GM12878 (cell line): ENCODE measurements at regions not wholly inside any gene's neighbourhood (a gene's known extent, or its start where the extent isn't known, plus 50 kb on each side); places are given as distances from the start of the nearest gene placed in this dataset.

Experiments
- ATAC-seq: fragments of 200-7000 bp; cut with Tn5 transposase; 3 replicates; pipeline ENCODE4 v1.9.1; 2020; ENCODE audit warnings: mild to moderate bottlenecking, moderate library complexity
- BruUV-seq: library from RNA; stranded (reverse); fragments of 400-500 nt; replicated peaks from 2 replicates; lab custom pipeline; 2021; lab: Mats Ljungman, UMichigan
- CTCF ChIA-PET: fragments of 300-600 bp; sonication (Branson Sonifier 250); formaldehyde crosslinking; extraction: SDS; loops from one replicate; lab custom pipeline; 2021; ENCODE audit warnings: inconsistent platforms; lab: Yijun Ruan, JAX
- POLR2A ChIA-PET: fragments of 350-600 bp; formaldehyde crosslinking; extraction: SDS; loops from one replicate; lab custom pipeline; 2021; ENCODE audit warnings: inconsistent platforms; lab: Charles Lee
- RAD21 ChIA-PET: fragments of 300-600 bp; sonication (Branson Sonifier 250); formaldehyde crosslinking; loops from one replicate; lab custom pipeline; 2023; ENCODE audit warnings: antibody characterized with exemption; ENCODE audit not compliant: unreplicated experiment; lab: Charles Lee
- SMC1A ChIA-PET: fragments of 300-600 bp; sonication (Branson Sonifier 250); formaldehyde crosslinking; loops from one replicate; lab custom pipeline; 2023; ENCODE audit not compliant: unreplicated experiment, uncharacterized antibody; lab: Charles Lee
- DNase-seq: peaks from one replicate; pipeline ENCODE4 v3.0.0-alpha.2; 2011; ENCODE audit warnings: low read depth, low spot score
- FAIRE-seq: peaks from 3 replicates; lab custom pipeline; 2011; peaks lifted over from hg19 to GRCh38; lab: Jason Lieb, UNC
- H2AFZ ChIP-seq: 2 replicates; pipeline ENCODE4 v1.6.0; 2011; ENCODE audit warnings: low read depth, low read length, control low read depth; ENCODE audit not compliant: control insufficient read depth
- H3K27ac ChIP-seq: 2 replicates; pipeline ENCODE4 v1.5.1; 2011; ENCODE audit warnings: control low read depth; ENCODE audit not compliant: control insufficient read depth, insufficient read depth
- H3K27me3 ChIP-seq, 2 experiments: replicated peaks in 1 of 2; 2 replicates each; pipeline versions ENCODE4 v1.6.0 to v1.6.1; 2011; ENCODE audit warnings: low read length in 1 of 2; ENCODE audit not compliant: control insufficient read depth in 2 of 2, insufficient read depth in 2 of 2
- H3K36me3 ChIP-seq, 2 experiments: 2 replicates each; pipeline ENCODE4 v1.5.1; 2011; ENCODE audit warnings: low read length in 1 of 2; ENCODE audit not compliant: control insufficient read depth in 2 of 2, insufficient read depth in 2 of 2
- H3K4me1 ChIP-seq: 2 replicates; pipeline ENCODE4 v1.6.1; 2011; ENCODE audit warnings: mild to moderate bottlenecking, low read length, moderate library complexity, mixed read lengths; ENCODE audit not compliant: control insufficient read depth, insufficient read depth
- H3K4me2 ChIP-seq: 2 replicates; pipeline ENCODE4 v1.6.0; 2011; ENCODE audit warnings: control low read depth; ENCODE audit not compliant: control insufficient read depth, insufficient read depth
- H3K4me3 ChIP-seq: fragments of 200-600 bp; sonication (generic); 2 replicates; pipeline ENCODE4 v1.5.1; 2016
- H3K79me2 ChIP-seq: 2 replicates; pipeline ENCODE4 v1.6.0; 2011; ENCODE audit warnings: low read length; ENCODE audit not compliant: control insufficient read depth, insufficient read depth
- H3K9ac ChIP-seq: 2 replicates; pipeline ENCODE4 v1.8.0; 2011; ENCODE audit warnings: low read length, control low read depth, mixed read lengths; ENCODE audit not compliant: control insufficient read depth, insufficient read depth
- H3K9me3 ChIP-seq: replicated peaks from 3 replicates; pipeline ENCODE4 v1.5.1; 2011; ENCODE audit warnings: mild to moderate bottlenecking, low read length; ENCODE audit not compliant: control insufficient read depth, insufficient read depth
- H4K20me1 ChIP-seq: 2 replicates; pipeline ENCODE4 v1.6.0; 2011; ENCODE audit not compliant: control insufficient read depth, insufficient read depth
- ATF2 ChIP-seq: IDR thresholded peaks from 2 replicates; pipeline ENCODE4 v1.6.1; 2012; ENCODE audit warnings: low read length, inconsistent platforms
- EED ChIP-seq: sonication (generic); IDR thresholded peaks from 2 replicates; pipeline ENCODE4 v1.6.1; 2016; ENCODE audit warnings: antibody characterized with exemption, low read depth
- EZH2 ChIP-seq: IDR thresholded peaks from 2 replicates; pipeline ENCODE4 v1.6.1; 2012; ENCODE audit warnings: low read depth, mild to moderate bottlenecking, control low read depth, inconsistent platforms, low read length, borderline replicate concordance; ENCODE audit not compliant: control insufficient read depth
- JUNB ChIP-seq: IDR thresholded peaks from 2 replicates; pipeline ENCODE4 v1.6.1; 2016; ENCODE audit warnings: antibody characterized with exemption, mild to moderate bottlenecking
- MXI1 ChIP-seq: fragments of 150-350 bp; IDR thresholded peaks from 2 replicates; pipeline ENCODE4 v1.6.1; 2011; ENCODE audit warnings: low read depth, mild to moderate bottlenecking, inconsistent platforms, low read length, improper control_type of control experiment
- NR2F1 ChIP-seq: fragments of 450-650 bp; conservative IDR thresholded peaks from 2 replicates; pipeline ENCODE4 v1.6.1; 2017; ENCODE audit warnings: mild to moderate bottlenecking
- REST ChIP-seq: IDR thresholded peaks from 2 replicates; pipeline ENCODE4 v1.6.1; 2012; ENCODE audit warnings: mild to moderate bottlenecking, low read depth, low read length
- SIN3A ChIP-seq: IDR thresholded peaks from 2 replicates; pipeline ENCODE4 v1.6.1; 2012; ENCODE audit warnings: low read depth, low read length, improper control_type of control experiment
- SMAD5 ChIP-seq: IDR thresholded peaks from 2 replicates; pipeline ENCODE4 v1.6.1; 2016; ENCODE audit warnings: antibody characterized with exemption, low read depth
- SP1 ChIP-seq: IDR thresholded peaks from one replicate; pipeline ENCODE4 v1.6.1; 2011; ENCODE audit warnings: low read depth, low read length
- STAT3 ChIP-seq: IDR thresholded peaks from 2 replicates; pipeline ENCODE4 v1.6.1; 2011; ENCODE audit warnings: low read depth, low read length, improper control_type of control experiment
- SUPT20H ChIP-seq: IDR thresholded peaks from 2 replicates; pipeline ENCODE4 v1.6.1; 2011; ENCODE audit warnings: low read depth, mild to moderate bottlenecking, low read length, moderate library complexity, borderline replicate concordance; ENCODE audit not compliant: control insufficient read depth
- WGBS: methylation state at CpG from one replicate; pipeline ENCODE4 v1.1.6; 2016; ENCODE audit warnings: low lambda C conversion rate; ENCODE audit not compliant: insufficient replicate concordance, insufficient coverage; ENCODE audit errors: missing lambda C conversion rate; 5-methylcytosine and 5-hydroxymethylcytosine counted together
- in situ Hi-C: fragments of 300-500 bp; cut with MboI; formaldehyde crosslinking; loops from 9 replicates; pipeline ENCODE4 v1.14.3; 2018; ENCODE audit warnings: mixed read lengths
- intact Hi-C: fragments of 100-400 bp; cut with micrococcal nuclease; formaldehyde crosslinking; loops from one replicate; pipeline ENCODE4 v1.14.2; 2022; ENCODE audit not compliant: unreplicated experiment
- TF ChIP-seq, protein P1 (sequence below): fragments of 450-650 bp; IDR thresholded peaks from 2 replicates; pipeline ENCODE4 v1.6.1; 2014; ENCODE audit warnings: mild to moderate bottlenecking

GRCh38 chr20:19081937-19082336 is 130.5 kb upstream of the SLC24A3 start:
- ChIA-PET RAD21 (interaction anchor here (0.6 kb wide), 1 partner anchor 10 kb away, joined by 3 read pairs; no protein-coding TSS in a partner anchor), POLR2A (no interaction called here), CTCF (interaction anchor here (1.1 to 2.2 kb wide), 3 partner anchors 11 to 124 kb away, joined by 3 to 9 read pairs (median 3); no protein-coding TSS in a partner anchor), SMC1A (interaction anchor here (1.0 kb wide), 1 partner anchor 8 kb away, joined by 4 read pairs; no protein-coding TSS in a partner anchor)
- no peak for DNase-seq
- no peaks in the 10 kb centered on the region for H4K20me1 ChIP-seq
- H3K36me3 ChIP-seq: no peaks in the 10 kb centered on the region
- no peaks in the 10 kb centered on the region for H3K9me3 ChIP-seq
- no peaks in the 10 kb centered on the region for H3K79me2 ChIP-seq
- no TSS peak for BruUV-seq
- H3K27me3 ChIP-seq: no peaks in the 10 kb centered on the region
- no peaks in the 10 kb centered on the region for H3K4me1 ChIP-seq
- in situ Hi-C loops (no loop called here), intact Hi-C loops (no loop called here)
- no peak overlapping the region for H3K4me2 ChIP-seq
- 0% methylated on average over 1 of the region's 1 CpG for WGBS
- no peak overlapping the region for H3K9ac ChIP-seq
- no peak for FAIRE-seq
- no peak for ATAC-seq
- H3K27ac ChIP-seq: no peak overlapping the region
- H3K4me3 ChIP-seq: no peak overlapping the region
- TF ChIP-seq SIN3A (no peak), SP1 (no peak), STAT3 (no peak), SUPT20H (no peak), SMAD5 (no peak), REST (no peak), ATF2 (no peak), MXI1 (no peak), EED (no peak), EZH2 (no peak), NR2F1 (no peak), JUNB (no peak)
- TF ChIP-seq, protein P1, sequence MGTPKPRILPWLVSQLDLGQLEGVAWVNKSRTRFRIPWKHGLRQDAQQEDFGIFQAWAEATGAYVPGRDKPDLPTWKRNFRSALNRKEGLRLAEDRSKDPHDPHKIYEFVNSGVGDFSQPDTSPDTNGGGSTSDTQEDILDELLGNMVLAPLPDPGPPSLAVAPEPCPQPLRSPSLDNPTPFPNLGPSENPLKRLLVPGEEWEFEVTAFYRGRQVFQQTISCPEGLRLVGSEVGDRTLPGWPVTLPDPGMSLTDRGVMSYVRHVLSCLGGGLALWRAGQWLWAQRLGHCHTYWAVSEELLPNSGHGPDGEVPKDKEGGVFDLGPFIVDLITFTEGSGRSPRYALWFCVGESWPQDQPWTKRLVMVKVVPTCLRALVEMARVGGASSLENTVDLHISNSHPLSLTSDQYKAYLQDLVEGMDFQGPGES: no peak
- H2AFZ ChIP-seq: no peak overlapping the region
